GM12864 (cell line): ENCODE measurements at regions not wholly inside any gene's neighbourhood (a gene's known extent, or its start where the extent isn't known, plus 50 kb on each side); places are given as distances from the start of the nearest gene placed in this dataset.

ENCODE experiments used
- DNase-seq: peaks from one replicate; pipeline ENCODE4 v3.0.0-alpha.2; 2011; ENCODE audit warnings: low read depth
- H3K4me3 ChIP-seq: 2 replicates; pipeline ENCODE4 v1.5.1; 2011; ENCODE audit warnings: mild to moderate bottlenecking, low read depth, low read length, control low read depth
- CTCF ChIP-seq: IDR thresholded peaks from 2 replicates; pipeline ENCODE4 v1.5.1; 2011; ENCODE audit warnings: low read depth, mild to moderate bottlenecking, moderate library complexity, low read length, control low read depth, inconsistent platforms; ENCODE audit errors: missing control alignments

GRCh38 chr21:43343992-43344886, 82.7 kb downstream of the SIK1 start:
- no peak for TF ChIP-seq CTCF
- no peak overlapping the region for H3K4me3 ChIP-seq
- DNase-seq = no peak

- no peak for DNase-seq
- TF ChIP-seq CTCF = no peak
- no peak overlapping the region for H3K4me3 ChIP-seq
Measured at GRCh38 chr21:43343095-43343991, 83.6 kb downstream of the SIK1 start.

- DNase-seq = no peak
- TF ChIP-seq CTCF = no peak
- no peak overlapping the region for H3K4me3 ChIP-seq
Measured at GRCh38 chr21:43342301-43342881, 84.5 kb downstream of the SIK1 start.

- DNase-seq = no peak
- no peak for TF ChIP-seq CTCF
- no peak overlapping the region for H3K4me3 ChIP-seq
Measured at GRCh38 chr21:43341378-43342161, 85.4 kb downstream of the SIK1 start.

GRCh38 chr21:43340491-43341377, 86.2 kb downstream of the SIK1 start:
- DNase-seq = no peak

More at GRCh38 chr21:43340491-43341377, 86.2 kb downstream of the SIK1 start:
- TF ChIP-seq CTCF = no peak
- no peak overlapping the region for H3K4me3 ChIP-seq
